Panc1 (cell line): ENCODE measurements at regions not wholly inside any gene's neighbourhood (a gene's known extent, or its start where the extent isn't known, plus 50 kb on each side); places are given as distances from the start of the nearest gene placed in this dataset.

ENCODE experiments used
- ATAC-seq: fragments of 200-7000 bp; cut with Tn5 transposase; 2 replicates; pipeline ENCODE4 v1.9.1; 2020; ENCODE audit warnings: mild to moderate bottlenecking, moderate library complexity
- BruUV-seq: library from RNA; stranded (reverse); fragments of 400-500 nt; replicated peaks from 2 replicates; lab custom pipeline; 2021; lab: Mats Ljungman, UMichigan
- CTCF ChIA-PET: fragments of 300-600 bp; sonication (Branson Sonifier 250); formaldehyde crosslinking; loops from one replicate; lab custom pipeline; 2022; ENCODE audit warnings: antibody characterized with exemption; lab: Charles Lee
- POLR2A ChIA-PET: fragments of 300-600 bp; sonication (Branson Sonifier 250); formaldehyde crosslinking; loops from one replicate; lab custom pipeline; 2022; ENCODE audit warnings: antibody characterized with exemption; lab: Charles Lee
- DNase-seq: peaks from one replicate; pipeline ENCODE4 v3.0.0-alpha.2; 2010; ENCODE audit warnings: low read depth, low spot score
- H3K27ac ChIP-seq: 2 replicates; pipeline ENCODE4 v1.5.1; 2011; ENCODE audit warnings: mild to moderate bottlenecking, low read length, inconsistent platforms
- H3K27me3 ChIP-seq: fragments of 200-500 bp; sonication (Bioruptor generic); 2 replicates; pipeline ENCODE4 v1.6.0; 2014; ENCODE audit warnings: low read length, inconsistent platforms; ENCODE audit not compliant: control insufficient read depth, insufficient read depth
- H3K36me3 ChIP-seq: fragments of 200-500 bp; sonication (Bioruptor generic); 2 replicates; pipeline ENCODE4 v1.5.1; 2014; ENCODE audit warnings: inconsistent platforms, mild to moderate bottlenecking, low read length, moderate library complexity; ENCODE audit not compliant: control insufficient read depth, insufficient read depth
- H3K4me1 ChIP-seq: 2 replicates; pipeline ENCODE4 v1.5.1; 2011; ENCODE audit warnings: inconsistent platforms, mild to moderate bottlenecking, low read length, moderate library complexity; ENCODE audit not compliant: control insufficient read depth, insufficient read depth
- H3K4me3 ChIP-seq, 2 experiments: 2 replicates each; pipeline ENCODE4 v1.5.1; 2011 to 2012; ENCODE audit warnings: low read depth in 2 of 2, low read length in 2 of 2, mild to moderate bottlenecking in 2 of 2, inconsistent platforms in 1 of 2, moderate library complexity in 1 of 2
- H3K9me3 ChIP-seq: fragments of 200-500 bp; sonication (Bioruptor generic); 2 replicates; pipeline ENCODE4 v1.5.1; 2014; ENCODE audit warnings: low read depth, mild to moderate bottlenecking, inconsistent platforms, low read length, moderate library complexity; ENCODE audit not compliant: control insufficient read depth, insufficient read depth
- CTCF ChIP-seq: fragments of 450-650 bp; IDR thresholded peaks from 2 replicates; pipeline ENCODE4 v1.5.1; 2017; ENCODE audit warnings: mild to moderate bottlenecking
- POLR2AphosphoS5 ChIP-seq: IDR thresholded peaks from 2 replicates; pipeline ENCODE4 v1.6.1; 2012; ENCODE audit warnings: mild to moderate bottlenecking, low read depth, low read length, moderate library complexity
- REST ChIP-seq, 2 experiments: IDR thresholded peaks; 2 replicates each; pipeline ENCODE4 v1.6.1; 2011 to 2012; ENCODE audit warnings: low read depth in 2 of 2, control low read depth in 1 of 2, low read length in 1 of 2, mild to moderate bottlenecking in 1 of 2, moderate library complexity in 1 of 2; ENCODE audit not compliant: insufficient read depth in 1 of 2
- SIN3A ChIP-seq: IDR thresholded peaks from 2 replicates; pipeline ENCODE4 v1.6.1; 2012; ENCODE audit warnings: low read depth, mild to moderate bottlenecking, low read length, moderate library complexity, borderline replicate concordance; ENCODE audit not compliant: insufficient read depth
- TCF7L2 ChIP-seq: IDR thresholded peaks from 2 replicates; pipeline ENCODE4 v1.6.1; 2011; ENCODE audit warnings: mild to moderate bottlenecking, low read depth, low read length, inconsistent platforms
- in situ Hi-C: cut with HindIII; loops from 2 replicates; pipeline ENCODE4 v1.10.0; 2016; ENCODE audit warnings: low sequenced_read_pairs, low pct_unique_long_range_greater_than_20kb
- intact Hi-C: fragments of 100-400 bp; cut with micrococcal nuclease; formaldehyde crosslinking; loops from one replicate; pipeline ENCODE4 v1.10.0; 2022; ENCODE audit not compliant: unreplicated experiment

- Histone ChIP-seq H3K36me3 (no peaks in the 10 kb centered on the region), H3K4me3 (no peak overlapping the region), H3K27ac (no peak overlapping the region), H3K9me3 (no peaks in the 10 kb centered on the region), H3K4me1 (no peaks in the 10 kb centered on the region), H3K27me3 (no peaks in the 10 kb centered on the region)
- ATAC-seq (no peak), DNase-seq (no peak)
- intact Hi-C loops: no loop called here
- in situ Hi-C loops: no loop called here
- ChIA-PET CTCF (no interaction called here), POLR2A (no interaction called here)
- no peak for TF ChIP-seq POLR2AphosphoS5
- TF ChIP-seq SIN3A: no peak
- no peak for TF ChIP-seq CTCF
- TF ChIP-seq TCF7L2: no peak
- TF ChIP-seq REST (IDR thresholded peaks at IDR 0.05; ENCODE audit: insufficient read depth in 1 of 2, low read depth in 2 of 2, low read length in 1 of 2): no peak
- BruUV-seq: no TSS peak
Observed at GRCh38 chr12:28814246-28814645, 334.8 kb upstream of the FAR2 start.

GRCh38 chr12:28817524-28817923, 331.6 kb upstream of the FAR2 start:
- Histone ChIP-seq H3K9me3 (no peaks in the 10 kb centered on the region), H3K27ac (no peak overlapping the region), H3K4me3 (no peak overlapping the region), H3K27me3 (no peaks in the 10 kb centered on the region), H3K4me1 (no peaks in the 10 kb centered on the region), H3K36me3 (no peaks in the 10 kb centered on the region)
- CTCF ChIA-PET: no interaction called here
- DNase-seq (no peak), ATAC-seq (no peak)
- POLR2A ChIA-PET: no interaction called here
- TF ChIP-seq TCF7L2 (no peak), REST (IDR thresholded peaks at IDR 0.05; ENCODE audit: insufficient read depth in 1 of 2, low read depth in 2 of 2, low read length in 1 of 2) (no peak), CTCF (no peak), POLR2AphosphoS5 (no peak), SIN3A (no peak)
- intact Hi-C loops: no loop called here
- in situ Hi-C loops: no loop called here
- no TSS peak for BruUV-seq
